Colonic mucosa (tissue), 4 donors: ENCODE measurements at regions not wholly inside any gene's neighbourhood (a gene's known extent, or its start where the extent isn't known, plus 50 kb on each side); places are given as distances from the start of the nearest gene placed in this dataset.

Experiments
- DNase-seq: peaks from one replicate; pipeline ENCODE4 v3.0.0-alpha.2; 2020
- H3K27ac ChIP-seq: fragments of 200-600 bp; one replicate; pipeline ENCODE4 v1.8.0; 2021
- H3K27me3 ChIP-seq: fragments of 200-600 bp; one replicate; pipeline ENCODE4 v1.8.0; 2021
- H3K36me3 ChIP-seq: fragments of 200-600 bp; one replicate; pipeline ENCODE4 v1.8.0; 2021
- H3K4me1 ChIP-seq: fragments of 200-600 bp; one replicate; pipeline ENCODE4 v1.8.0; 2021; ENCODE audit warnings: mild to moderate bottlenecking
- H3K4me3 ChIP-seq: fragments of 200-600 bp; one replicate; pipeline ENCODE4 v1.8.0; 2021
- H3K9ac ChIP-seq, 2 donors: one replicate each; pipeline ENCODE4 v1.7.0; 2013; ENCODE audit warnings: control low read depth in 2 of 2, low read depth in 2 of 2, low read length in 2 of 2
- H3K9me3 ChIP-seq: fragments of 200-600 bp; one replicate; pipeline ENCODE4 v1.8.0; 2021
- intact Hi-C: fragments of 100-400 bp; cut with DNase I; formaldehyde crosslinking; loops from one replicate; pipeline ENCODE4 v1.14.1; 2022
- TF ChIP-seq, protein P1 (sequence below): fragments of 200-600 bp; IDR thresholded peaks from one replicate; pipeline ENCODE4 v1.8.0; 2022; ENCODE audit warnings: antibody characterized with exemption, mild to moderate bottlenecking
- donor health status: healthy.
- donor health status: DM: no; HTN: no; CAD: no.
- donor health status: DM: no; HTN: no; CAD: no.

DNA sequence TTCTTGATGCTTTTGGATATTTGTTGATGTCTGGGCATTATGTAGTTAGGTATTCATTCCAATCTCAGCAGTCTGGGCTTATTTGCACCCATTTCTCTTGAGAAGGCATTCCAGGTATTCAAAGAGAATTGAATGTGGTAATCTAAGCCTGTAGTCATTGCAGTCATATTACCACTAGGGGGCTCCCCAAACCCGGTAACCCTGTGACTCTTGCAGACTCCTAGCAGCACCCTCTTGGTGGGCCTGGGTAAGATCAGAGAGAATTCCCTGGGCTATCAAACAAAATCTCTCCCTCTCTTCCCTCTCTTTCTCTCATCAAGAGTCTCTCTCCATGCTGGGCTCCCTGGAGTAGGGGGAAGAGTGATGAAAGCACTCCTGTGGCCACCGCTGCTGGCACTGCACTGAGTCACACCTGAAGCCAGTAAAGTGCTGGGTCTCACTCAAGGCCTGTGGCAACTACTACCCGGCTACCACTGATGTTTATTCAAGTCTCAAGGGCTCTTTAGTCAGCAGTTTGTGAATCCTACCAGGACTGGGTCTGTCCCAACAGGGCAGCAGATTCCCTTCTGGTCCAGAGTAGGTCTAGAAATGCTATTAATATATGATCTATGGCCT, 187.7 kb upstream of the NUDT10 start:
- DNase-seq, result peak; percentile 41
- H3K27me3 ChIP-seq, result no peaks in the 10 kb centered on the region
- H3K4me3 ChIP-seq, result no peak overlapping the region
- no peaks in the 10 kb centered on the region for H3K4me1 ChIP-seq
- TF ChIP-seq, protein P1, sequence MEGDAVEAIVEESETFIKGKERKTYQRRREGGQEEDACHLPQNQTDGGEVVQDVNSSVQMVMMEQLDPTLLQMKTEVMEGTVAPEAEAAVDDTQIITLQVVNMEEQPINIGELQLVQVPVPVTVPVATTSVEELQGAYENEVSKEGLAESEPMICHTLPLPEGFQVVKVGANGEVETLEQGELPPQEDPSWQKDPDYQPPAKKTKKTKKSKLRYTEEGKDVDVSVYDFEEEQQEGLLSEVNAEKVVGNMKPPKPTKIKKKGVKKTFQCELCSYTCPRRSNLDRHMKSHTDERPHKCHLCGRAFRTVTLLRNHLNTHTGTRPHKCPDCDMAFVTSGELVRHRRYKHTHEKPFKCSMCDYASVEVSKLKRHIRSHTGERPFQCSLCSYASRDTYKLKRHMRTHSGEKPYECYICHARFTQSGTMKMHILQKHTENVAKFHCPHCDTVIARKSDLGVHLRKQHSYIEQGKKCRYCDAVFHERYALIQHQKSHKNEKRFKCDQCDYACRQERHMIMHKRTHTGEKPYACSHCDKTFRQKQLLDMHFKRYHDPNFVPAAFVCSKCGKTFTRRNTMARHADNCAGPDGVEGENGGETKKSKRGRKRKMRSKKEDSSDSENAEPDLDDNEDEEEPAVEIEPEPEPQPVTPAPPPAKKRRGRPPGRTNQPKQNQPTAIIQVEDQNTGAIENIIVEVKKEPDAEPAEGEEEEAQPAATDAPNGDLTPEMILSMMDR, result peak; percentile 65
- no peak overlapping the region for H3K27ac ChIP-seq
- no peak overlapping the region for H3K9ac ChIP-seq
- H3K9me3 ChIP-seq, result no peaks in the 10 kb centered on the region
- intact Hi-C loops, result loop anchor here (10.0 kb wide), 1 partner anchor 310 kb away; no protein-coding TSS in a partner anchor
- H3K36me3 ChIP-seq, result no peaks in the 10 kb centered on the region

DNA sequence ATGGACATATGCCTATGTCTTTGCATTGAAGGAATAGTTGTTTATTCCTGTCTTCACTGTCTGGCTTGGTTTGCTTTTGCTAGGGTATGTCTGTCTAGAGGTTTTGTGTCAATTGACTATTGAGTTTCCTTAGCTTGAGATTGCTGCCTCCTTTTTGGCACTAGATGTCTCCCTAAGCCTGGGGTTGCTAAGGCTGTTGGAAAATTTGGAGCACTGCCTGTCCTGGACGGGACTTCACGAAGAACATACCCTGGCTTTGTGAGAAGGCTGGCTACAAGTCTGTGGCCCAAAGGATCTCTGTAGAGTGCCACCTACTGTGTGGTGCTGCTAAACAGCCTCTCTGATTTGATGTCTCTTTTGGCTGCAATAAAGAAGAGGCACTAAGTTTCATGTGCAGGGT, 183.8 kb upstream of the NUDT10 start:
- no peaks in the 10 kb centered on the region for H3K36me3 ChIP-seq
- H3K27ac ChIP-seq, result no peak overlapping the region
- no peak overlapping the region for H3K4me3 ChIP-seq
- no peaks in the 10 kb centered on the region for H3K4me1 ChIP-seq
- H3K9ac ChIP-seq, result no peak overlapping the region
- intact Hi-C loops, result loop anchor here (10.0 kb wide), 1 partner anchor 306 kb away; no protein-coding TSS in a partner anchor
- TF ChIP-seq, protein P1, result no peak
- H3K27me3 ChIP-seq, result no peaks in the 10 kb centered on the region
- no peak for DNase-seq
- no peaks in the 10 kb centered on the region for H3K9me3 ChIP-seq

DNA sequence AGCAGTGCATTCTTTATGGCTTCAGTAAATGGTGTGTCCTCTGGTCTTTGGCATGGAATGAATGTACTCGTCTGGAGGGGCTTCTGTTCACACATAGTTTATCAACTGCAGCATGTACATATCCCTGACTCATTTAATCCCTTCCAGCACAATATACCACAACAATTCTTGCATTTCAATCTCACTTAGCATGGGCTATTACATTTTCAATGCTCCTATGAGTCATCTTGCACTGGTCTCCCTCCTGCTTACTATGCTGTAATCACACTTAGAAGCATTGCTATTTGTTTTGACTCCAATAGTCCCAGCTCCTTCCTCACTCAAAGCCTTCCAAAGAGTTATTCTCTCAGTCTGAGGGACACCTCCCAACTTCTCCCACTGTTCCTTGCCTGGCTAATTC, 180.9 kb upstream of the NUDT10 start:
- intact Hi-C loops, result no loop called here
- H3K9ac ChIP-seq, result no peak overlapping the region
- H3K27ac ChIP-seq, result no peak overlapping the region
- DNase-seq, result no peak
- H3K36me3 ChIP-seq, result no peaks in the 10 kb centered on the region
- no peaks in the 10 kb centered on the region for H3K9me3 ChIP-seq
- H3K4me3 ChIP-seq, result no peak overlapping the region
- TF ChIP-seq, protein P1, result no peak
- H3K4me1 ChIP-seq, result no peaks in the 10 kb centered on the region
- no peaks in the 10 kb centered on the region for H3K27me3 ChIP-seq

DNA sequence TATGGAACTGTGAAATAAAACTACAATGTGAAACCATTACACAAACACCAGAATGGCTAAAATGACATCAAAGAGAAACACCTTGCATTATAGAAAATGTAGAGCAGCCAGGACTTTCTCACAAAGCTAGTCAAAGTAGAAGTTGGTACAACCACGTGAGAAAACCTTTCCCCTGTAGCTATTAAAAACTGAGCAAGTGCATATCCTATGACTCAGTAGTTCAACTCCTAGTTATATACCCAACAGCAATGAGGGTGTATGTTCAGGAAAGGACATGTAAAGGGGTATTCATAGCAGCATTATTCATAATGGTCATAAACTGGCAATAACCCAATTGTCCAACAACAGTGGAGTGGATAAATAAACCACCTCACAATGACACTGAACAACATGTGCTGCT, 177.5 kb upstream of the NUDT10 start:
- intact Hi-C loops, result no loop called here
- no peaks in the 10 kb centered on the region for H3K27me3 ChIP-seq
- no peaks in the 10 kb centered on the region for H3K36me3 ChIP-seq
- TF ChIP-seq, protein P1, result no peak
- DNase-seq, result no peak
- no peak overlapping the region for H3K9ac ChIP-seq
- no peak overlapping the region for H3K27ac ChIP-seq
- H3K9me3 ChIP-seq, result no peaks in the 10 kb centered on the region
- H3K4me3 ChIP-seq, result no peak overlapping the region
- H3K4me1 ChIP-seq, result no peaks in the 10 kb centered on the region

DNA sequence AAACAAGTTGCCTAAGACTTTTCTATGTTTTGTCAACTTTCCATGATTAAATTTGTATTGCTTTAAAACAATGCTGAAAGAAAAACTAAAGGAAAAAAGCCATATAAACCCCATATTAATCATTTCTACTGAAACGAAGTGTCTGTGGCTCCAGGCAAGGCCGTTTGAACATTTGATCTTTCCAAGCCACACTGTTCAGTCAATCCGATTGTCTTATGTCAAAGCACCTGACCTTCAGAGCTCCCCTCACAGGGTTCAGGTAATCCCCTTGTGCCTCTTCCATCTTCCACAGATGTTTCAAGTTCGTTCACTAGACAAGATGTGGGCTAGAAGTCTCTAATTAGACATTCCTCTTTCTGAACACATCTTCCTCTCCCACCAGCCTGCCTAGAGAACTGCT, 177.1 kb upstream of the NUDT10 start:
- no peaks in the 10 kb centered on the region for H3K9me3 ChIP-seq
- no peak overlapping the region for H3K27ac ChIP-seq
- no peak overlapping the region for H3K4me3 ChIP-seq
- no peaks in the 10 kb centered on the region for H3K27me3 ChIP-seq
- no peaks in the 10 kb centered on the region for H3K4me1 ChIP-seq
- intact Hi-C loops, result no loop called here
- no peaks in the 10 kb centered on the region for H3K36me3 ChIP-seq
- TF ChIP-seq, protein P1, result no peak
- no peak for DNase-seq
- no peak overlapping the region for H3K9ac ChIP-seq
